ENCODE measurements at regions not wholly inside any gene's neighbourhood (a gene's known extent, or its start where the extent isn't known, plus 50 kb on each side); places are given as distances from the start of the nearest gene placed in this dataset.

DNA sequence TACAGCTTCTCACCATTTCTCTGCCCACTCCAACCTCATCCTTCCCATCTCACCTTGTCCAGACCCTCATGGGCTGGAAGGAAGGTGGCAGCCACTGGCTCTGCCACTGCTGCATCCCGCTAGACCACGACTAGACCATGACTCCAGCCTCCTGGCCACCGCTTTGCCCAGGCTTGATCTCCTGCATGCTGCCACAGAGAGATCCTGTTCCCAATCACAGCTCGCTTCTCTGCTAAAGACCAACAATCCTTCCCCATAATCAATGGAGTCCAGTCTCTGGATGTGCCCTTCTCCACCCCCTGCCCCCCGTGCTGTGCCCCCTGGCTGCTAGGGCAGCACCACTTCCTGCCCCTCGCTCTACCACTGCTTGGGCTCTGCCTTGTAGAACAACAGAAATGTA is 64.9 kb upstream of the DMRTB1 start:
- no peaks in the 10 kb centered on the region for H3K4me1 ChIP-seq (ENCODE audit: control insufficient read depth, insufficient read depth, low read length)
- no peaks in the 10 kb centered on the region for H3K9me3 ChIP-seq (ENCODE audit: control insufficient read depth, insufficient read depth, low read depth, low read length)
- ChIA-PET POLR2A (no interaction called here), CTCF (interaction anchor here (1.0 to 9.6 kb wide), 7 partner anchors 12 to 122 kb away, joined by 3 to 172 read pairs (median 3); partner anchors contain the start of gene LRP8)
- no peak overlapping the region for H3K4me3 ChIP-seq (ENCODE audit: low read depth, low read length)
- no peaks in the 10 kb centered on the region for H3K36me3 ChIP-seq (ENCODE audit: control insufficient read depth in 2 of 2, insufficient read depth in 1 of 2, low read length in 2 of 2)
- TF ChIP-seq ZNF704 (tag by site-specific recombination; IDR thresholded peaks at IDR 0.05), result no peak
- TF ChIP-seq, protein P1, sequence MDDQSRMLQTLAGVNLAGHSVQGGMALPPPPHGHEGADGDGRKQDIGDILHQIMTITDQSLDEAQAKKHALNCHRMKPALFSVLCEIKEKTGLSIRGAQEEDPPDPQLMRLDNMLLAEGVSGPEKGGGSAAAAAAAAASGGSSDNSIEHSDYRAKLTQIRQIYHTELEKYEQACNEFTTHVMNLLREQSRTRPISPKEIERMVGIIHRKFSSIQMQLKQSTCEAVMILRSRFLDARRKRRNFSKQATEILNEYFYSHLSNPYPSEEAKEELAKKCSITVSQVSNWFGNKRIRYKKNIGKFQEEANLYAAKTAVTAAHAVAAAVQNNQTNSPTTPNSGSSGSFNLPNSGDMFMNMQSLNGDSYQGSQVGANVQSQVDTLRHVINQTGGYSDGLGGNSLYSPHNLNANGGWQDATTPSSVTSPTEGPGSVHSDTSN (CRISPR knock-in tag; IDR thresholded peaks at IDR 0.05), result no peak
- no peak for TF ChIP-seq ZNF785 (tag by site-specific recombination; IDR thresholded peaks at IDR 0.05)
- no peak for TF ChIP-seq OVOL3 (tag by site-specific recombination; IDR thresholded peaks at IDR 0.05)
- TF ChIP-seq ZNF324 (tag by site-specific recombination; IDR thresholded peaks at IDR 0.05), result no peak
- TF ChIP-seq BCL11B (tag by site-specific recombination; IDR thresholded peaks at IDR 0.05; ENCODE audit: low read depth), result no peak
- TF ChIP-seq ZFP69B (tag by site-specific recombination; IDR thresholded peaks at IDR 0.05), result no peak
- no peak for TF ChIP-seq ZNF776 (tag by site-specific recombination; IDR thresholded peaks at IDR 0.05; ENCODE audit: borderline replicate concordance)
- TF ChIP-seq ZNF837 (tag by site-specific recombination; IDR thresholded peaks at IDR 0.05), result no peak
- TF ChIP-seq ZNF302 (tag by site-specific recombination; IDR thresholded peaks at IDR 0.05; ENCODE audit: low read depth), result no peak
- TF ChIP-seq ZNF529 (tag by site-specific recombination; IDR thresholded peaks at IDR 0.05; ENCODE audit: insufficient replicate concordance), result no peak
- no peak for TF ChIP-seq ZNF391 (tag by site-specific recombination; IDR thresholded peaks at IDR 0.05; ENCODE audit: borderline replicate concordance, low read depth)
- H3K27ac ChIP-seq (ENCODE audit: extremely low read depth, low read depth, low read length), result no peak overlapping the region

GRCh38 chr1:53395671-53396215 is 63.5 kb upstream of the DMRTB1 start:
- CTCF ChIA-PET, result interaction anchor here (0.5 to 9.6 kb wide), 6 partner anchors 61 to 1415 kb away, joined by 3 to 172 read pairs (median 3); no protein-coding TSS in a partner anchor
- Histone ChIP-seq H3K9me3 (ENCODE audit: control insufficient read depth, insufficient read depth, low read depth, low read length) (no peaks in the 10 kb centered on the region), H3K4me3 (ENCODE audit: low read depth, low read length) (no peak overlapping the region), H3K36me3 (ENCODE audit: control insufficient read depth in 2 of 2, insufficient read depth in 1 of 2, low read length in 2 of 2) (no peaks in the 10 kb centered on the region), H3K27ac (ENCODE audit: extremely low read depth, low read depth, low read length) (no peak overlapping the region), H3K4me1 (ENCODE audit: control insufficient read depth, insufficient read depth, low read length) (no peaks in the 10 kb centered on the region)
- POLR2A ChIA-PET, result no interaction called here
- TF ChIP-seq ZNF558 (tag by site-specific recombination; IDR thresholded peaks at IDR 0.05), result no peak
- no peak for TF ChIP-seq ZNF473 (tag by site-specific recombination; IDR thresholded peaks at IDR 0.05)
- TF ChIP-seq ZNF48 (tag by site-specific recombination; IDR thresholded peaks at IDR 0.05), result no peak
- TF ChIP-seq, protein P1 (CRISPR knock-in tag; IDR thresholded peaks at IDR 0.05), result no peak
- TF ChIP-seq ZNF629 (tag by site-specific recombination; IDR thresholded peaks at IDR 0.05), result no peak
- no peak for TF ChIP-seq ZNF837 (tag by site-specific recombination; IDR thresholded peaks at IDR 0.05)
- TF ChIP-seq ZXDB (tag by site-specific recombination; IDR thresholded peaks at IDR 0.05), result no peak

DNA sequence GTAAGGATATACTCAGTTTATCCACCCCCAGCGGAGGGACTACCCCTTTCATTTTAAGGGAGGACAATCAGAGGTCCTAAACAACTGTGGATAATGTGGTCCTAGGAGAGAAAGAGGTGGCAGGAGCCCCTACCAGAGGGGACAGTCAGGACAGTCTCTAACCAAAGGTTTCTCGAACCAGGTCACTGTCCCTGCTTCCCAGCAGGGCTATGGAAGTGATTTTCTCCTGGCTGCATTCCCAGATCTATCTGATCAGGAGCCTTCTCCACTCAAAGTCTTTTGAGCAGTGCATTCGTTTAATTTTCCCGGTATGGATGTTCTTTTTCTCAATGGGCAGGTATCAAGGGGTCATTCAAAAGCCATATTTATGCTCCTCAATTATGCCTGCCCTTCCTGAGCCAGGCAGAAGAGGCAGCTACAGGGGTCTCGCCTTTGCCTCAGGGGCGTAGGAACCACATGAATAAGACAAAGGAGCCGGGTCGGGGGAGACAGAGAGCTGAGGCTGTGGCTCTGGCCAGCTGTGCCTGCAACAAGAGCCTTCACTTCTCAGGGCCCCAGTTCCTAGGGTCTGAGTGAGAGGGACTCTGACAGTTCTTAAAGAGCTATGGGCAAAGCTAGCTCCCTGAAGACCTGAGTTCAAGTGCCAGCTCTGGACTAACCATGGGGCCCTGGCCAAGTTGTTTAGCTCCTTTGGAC is 62.5 kb upstream of the DMRTB1 start:
- CTCF ChIA-PET, result interaction anchor here (0.6 to 9.6 kb wide), 2 partner anchors 118 to 515 kb away, joined by 3 to 172 read pairs; no protein-coding TSS in a partner anchor
- no peaks in the 10 kb centered on the region for H3K9me3 ChIP-seq (ENCODE audit: control insufficient read depth, insufficient read depth, low read depth, low read length)
- H3K4me1 ChIP-seq (ENCODE audit: control insufficient read depth, insufficient read depth, low read length), result no peaks in the 10 kb centered on the region
- H3K27ac ChIP-seq (ENCODE audit: extremely low read depth, low read depth, low read length), result no peak overlapping the region
- POLR2A ChIA-PET, result no interaction called here
- H3K4me3 ChIP-seq (ENCODE audit: low read depth, low read length), result no peak overlapping the region
- no peaks in the 10 kb centered on the region for H3K36me3 ChIP-seq (ENCODE audit: control insufficient read depth in 2 of 2, insufficient read depth in 1 of 2, low read length in 2 of 2)
- TF ChIP-seq ZFP3 (tag by site-specific recombination; IDR thresholded peaks at IDR 0.05; ENCODE audit: low read depth) (no peak), ZNF514 (tag by site-specific recombination; IDR thresholded peaks at IDR 0.05) (no peak), YY1 (tag by site-specific recombination; IDR thresholded peaks at IDR 0.05) (no peak), KLF8 (tag by site-specific recombination; IDR thresholded peaks at IDR 0.05) (no peak), ZNF473 (tag by site-specific recombination; IDR thresholded peaks at IDR 0.05) (no peak), BCL11A (tag by site-specific recombination; IDR thresholded peaks at IDR 0.05; ENCODE audit: low read depth) (no peak), ZNF266 (tag by site-specific recombination; IDR thresholded peaks at IDR 0.05; ENCODE audit: low read depth) (no peak), ZNF19 (tag by site-specific recombination; IDR thresholded peaks at IDR 0.05; ENCODE audit: low read depth) (no peak), ZNF544 (tag by site-specific recombination; IDR thresholded peaks at IDR 0.05) (no peak)
- TF ChIP-seq, protein P2, sequence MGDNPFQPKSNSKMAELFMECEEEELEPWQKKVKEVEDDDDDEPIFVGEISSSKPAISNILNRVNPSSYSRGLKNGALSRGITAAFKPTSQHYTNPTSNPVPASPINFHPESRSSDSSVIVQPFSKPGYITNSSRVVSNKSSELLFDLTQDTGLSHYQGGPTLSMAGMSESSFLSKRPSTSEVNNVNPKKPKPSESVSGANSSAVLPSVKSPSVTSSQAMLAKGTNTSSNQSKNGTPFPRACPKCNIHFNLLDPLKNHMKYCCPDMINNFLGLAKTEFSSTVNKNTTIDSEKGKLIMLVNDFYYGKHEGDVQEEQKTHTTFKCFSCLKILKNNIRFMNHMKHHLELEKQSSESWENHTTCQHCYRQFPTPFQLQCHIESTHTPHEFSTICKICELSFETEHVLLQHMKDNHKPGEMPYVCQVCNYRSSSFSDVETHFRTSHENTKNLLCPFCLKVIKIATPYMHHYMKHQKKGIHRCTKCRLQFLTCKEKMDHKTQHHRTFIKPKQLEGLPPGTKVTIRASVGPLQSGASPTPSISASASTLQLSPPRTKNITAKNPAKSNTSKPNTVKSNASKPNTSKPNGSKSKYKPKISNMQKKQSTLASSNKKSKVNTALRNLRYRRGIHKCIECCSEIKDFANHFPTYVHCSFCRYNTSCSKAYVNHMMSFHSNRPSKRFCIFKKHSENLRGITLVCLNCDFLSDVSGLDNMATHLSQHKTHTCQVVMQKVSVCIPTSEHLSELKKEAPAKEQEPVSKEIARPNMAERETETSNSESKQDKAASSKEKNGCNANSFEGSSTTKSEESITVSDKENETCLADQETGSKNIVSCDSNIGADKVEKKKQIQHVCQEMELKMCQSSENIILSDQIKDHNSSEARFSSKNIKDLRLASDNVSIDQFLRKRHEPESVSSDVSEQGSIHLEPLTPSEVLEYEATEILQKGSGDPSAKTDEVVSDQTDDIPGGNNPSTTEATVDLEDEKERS (tag by site-specific recombination; IDR thresholded peaks at IDR 0.05), result no peak
